Large intestine (tissue), 3 donors: ENCODE measurements at regions not wholly inside any gene's neighbourhood (a gene's known extent, or its start where the extent isn't known, plus 50 kb on each side); places are given as distances from the start of the nearest gene placed in this dataset.

Experiments
- DNase-seq, 2 donors: peaks; one replicate each; pipeline versions ENCODE4 v3.0.0 to v3.0.0-alpha.2; 2013
- H3K27ac ChIP-seq: one replicate; pipeline ENCODE4 v1.5.1; 2013; ENCODE audit warnings: low read length
- H3K27me3 ChIP-seq: 2 replicates; pipeline ENCODE4 v1.6.1; 2013; ENCODE audit warnings: low read length; ENCODE audit not compliant: control insufficient read depth, insufficient read depth
- H3K36me3 ChIP-seq: 2 replicates; pipeline ENCODE4 v1.6.1; 2013; ENCODE audit warnings: low read length; ENCODE audit not compliant: control insufficient read depth, insufficient read depth
- H3K4me1 ChIP-seq: one replicate; pipeline ENCODE4 v1.6.1; 2013; ENCODE audit warnings: low read length; ENCODE audit not compliant: control insufficient read depth, insufficient read depth
- H3K4me3 ChIP-seq: one replicate; pipeline ENCODE4 v1.5.1; 2013; ENCODE audit warnings: low read length
- H3K9me3 ChIP-seq: one replicate; pipeline ENCODE4 v1.6.1; 2013; ENCODE audit warnings: mild to moderate bottlenecking, low read depth, low read length, moderate library complexity; ENCODE audit not compliant: control insufficient read depth
- WGBS: methylation state at CpG from one replicate; pipeline ENCODE4 v1.1.5; 2013; ENCODE audit warnings: low lambda C conversion rate; ENCODE audit not compliant: insufficient coverage; 5-methylcytosine and 5-hydroxymethylcytosine counted together

- Histone ChIP-seq H3K4me1 (no peaks in the 10 kb centered on the region), H3K4me3 (no peak overlapping the region), H3K36me3 (no peaks in the 10 kb centered on the region), H3K9me3 (no peaks in the 10 kb centered on the region), H3K27me3 (no peaks in the 10 kb centered on the region), H3K27ac (no peak overlapping the region)
- DNase-seq = no peak
- WGBS = no CpG with 5 or more reads among the region's 2 CpGs
These were observed 490.7 kb upstream of the PTPRD start for GRCh38 chr9:11103525-11103924.

- H3K27ac ChIP-seq = no peak overlapping the region
- H3K4me1 ChIP-seq = no peaks in the 10 kb centered on the region
- 0% methylated on average over 1 of the region's 8 CpGs for WGBS
These were observed 494.4 kb upstream of the PTPRD start for GRCh38 chr9:11107196-11107595.

GRCh38 chr9:11128156-11128555 is 515.4 kb upstream of the PTPRD start:
- Histone ChIP-seq H3K27me3 (no peaks in the 10 kb centered on the region), H3K9me3 (no peaks in the 10 kb centered on the region)
- WGBS = no CpG with 5 or more reads among the region's 3 CpGs

More at GRCh38 chr9:11107196-11107595, 494.4 kb upstream of the PTPRD start:
- H3K36me3 ChIP-seq = no peaks in the 10 kb centered on the region
- H3K27me3 ChIP-seq = no peaks in the 10 kb centered on the region
- peaks cover 5% of the 10 kb centered on the region for H3K9me3 ChIP-seq
- no peak overlapping the region for H3K4me3 ChIP-seq
- no peak for DNase-seq

GRCh38 chr9:11135851-11136250 is 523.0 kb upstream of the PTPRD start:
- no peaks in the 10 kb centered on the region for H3K27me3 ChIP-seq
- DNase-seq = no peak
- H3K27ac ChIP-seq = no peak overlapping the region
- H3K9me3 ChIP-seq = no peaks in the 10 kb centered on the region
- no peaks in the 10 kb centered on the region for H3K4me1 ChIP-seq
- no peaks in the 10 kb centered on the region for H3K36me3 ChIP-seq
- WGBS = no CpG with 5 or more reads among the region's 3 CpGs
- no peak overlapping the region for H3K4me3 ChIP-seq

More at GRCh38 chr9:11128156-11128555, 515.4 kb upstream of the PTPRD start:
- no peak for DNase-seq
- Histone ChIP-seq H3K27ac (no peak overlapping the region), H3K36me3 (no peaks in the 10 kb centered on the region), H3K4me3 (no peak overlapping the region), H3K4me1 (no peaks in the 10 kb centered on the region)

GRCh38 chr9:11141357-11141756 is 528.6 kb upstream of the PTPRD start:
- no peaks in the 10 kb centered on the region for H3K27me3 ChIP-seq
- no peak for DNase-seq
- no peak overlapping the region for H3K4me3 ChIP-seq
- no peaks in the 10 kb centered on the region for H3K36me3 ChIP-seq
- H3K27ac ChIP-seq = no peak overlapping the region
- 100% methylated on average over 3 of the region's 3 CpGs for WGBS
- H3K4me1 ChIP-seq = no peaks in the 10 kb centered on the region
- H3K9me3 ChIP-seq = no peaks in the 10 kb centered on the region

GRCh38 chr9:11142965-11143738 is 530.4 kb upstream of the PTPRD start:
- Histone ChIP-seq H3K36me3 (no peaks in the 10 kb centered on the region), H3K9me3 (no peaks in the 10 kb centered on the region), H3K27ac (no peak overlapping the region), H3K4me1 (no peaks in the 10 kb centered on the region), H3K4me3 (no peak overlapping the region), H3K27me3 (no peaks in the 10 kb centered on the region)
- no peak for DNase-seq
- 92% methylated on average over 1 of the region's 3 CpGs for WGBS

- Histone ChIP-seq H3K4me3 (no peak overlapping the region), H3K27me3 (no peaks in the 10 kb centered on the region), H3K9me3 (no peaks in the 10 kb centered on the region), H3K36me3 (no peaks in the 10 kb centered on the region), H3K27ac (no peak overlapping the region), H3K4me1 (no peaks in the 10 kb centered on the region)
- WGBS = no CpG with 5 or more reads among the region's 2 CpGs
- DNase-seq = no peak
These were observed 531.9 kb upstream of the PTPRD start for GRCh38 chr9:11144746-11145145.

- Histone ChIP-seq H3K9me3 (no peaks in the 10 kb centered on the region), H3K36me3 (no peaks in the 10 kb centered on the region), H3K4me1 (no peaks in the 10 kb centered on the region), H3K4me3 (no peak overlapping the region), H3K27me3 (no peaks in the 10 kb centered on the region), H3K27ac (no peak overlapping the region)
- no CpG with 5 or more reads among the region's 5 CpGs for WGBS
- no peak for DNase-seq
These were observed 535.4 kb upstream of the PTPRD start for GRCh38 chr9:11148189-11148588.

GRCh38 chr9:11149065-11149464 is 536.3 kb upstream of the PTPRD start:
- Histone ChIP-seq H3K27ac (no peak overlapping the region), H3K4me1 (no peaks in the 10 kb centered on the region), H3K36me3 (no peaks in the 10 kb centered on the region), H3K9me3 (no peaks in the 10 kb centered on the region), H3K27me3 (no peaks in the 10 kb centered on the region), H3K4me3 (no peak overlapping the region)
- no CpG with 5 or more reads among the region's 7 CpGs for WGBS
- DNase-seq = no peak

- Histone ChIP-seq H3K27me3 (no peaks in the 10 kb centered on the region), H3K4me1 (no peaks in the 10 kb centered on the region), H3K4me3 (no peak overlapping the region), H3K9me3 (peaks cover 2% of the 10 kb centered on the region), H3K27ac (no peak overlapping the region), H3K36me3 (no peaks in the 10 kb centered on the region)
- no CpG with 5 or more reads among the region's 1 CpG for WGBS
- peak in 1 of 2 donors; percentile 2 for DNase-seq
These were observed 545.3 kb upstream of the PTPRD start for GRCh38 chr9:11158063-11158462.

GRCh38 chr9:11158676-11159075 is 545.9 kb upstream of the PTPRD start:
- no peaks in the 10 kb centered on the region for H3K27me3 ChIP-seq
- H3K4me1 ChIP-seq = no peaks in the 10 kb centered on the region
- H3K9me3 ChIP-seq = peaks cover 2% of the 10 kb centered on the region
- H3K27ac ChIP-seq = no peak overlapping the region
- H3K4me3 ChIP-seq = no peak overlapping the region
- H3K36me3 ChIP-seq = no peaks in the 10 kb centered on the region
- DNase-seq = no peak
